Kasumi-1 (cell line): ENCODE measurements at regions not wholly inside any gene's neighbourhood (a gene's known extent, or its start where the extent isn't known, plus 50 kb on each side); places are given as distances from the start of the nearest gene placed in this dataset.
"Not testable (repeated sequence)": the region's sequence is repeated elsewhere in the genome, so short reads cannot be mapped to it uniquely, and the experiment has no call there.

Source experiments
- DNase-seq, 2 experiments: peaks; one replicate each; lab custom pipeline; 2025; lab: John Stamatoyannopoulos, UW

DNA sequence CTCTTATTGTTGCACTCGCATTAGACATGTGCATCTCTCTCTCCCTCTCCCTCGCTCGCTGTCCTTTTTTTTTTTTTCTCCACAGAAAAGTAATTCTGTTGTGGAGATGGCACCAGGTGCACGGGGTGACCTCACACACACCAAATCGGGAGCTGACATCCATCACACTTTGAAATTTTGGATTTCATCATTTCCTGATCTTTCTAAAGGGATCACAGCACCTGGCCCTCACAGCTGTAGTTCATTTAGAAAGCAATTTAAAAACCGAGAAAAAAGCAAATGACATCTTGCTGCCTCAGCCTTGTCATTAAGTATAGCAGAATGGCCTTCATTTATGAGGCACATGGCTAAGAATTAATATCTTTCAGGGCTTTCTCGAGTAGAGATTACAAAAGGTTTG lies 717.2 kb downstream of the RNF144A start:
- DNase-seq, result no peak

DNA sequence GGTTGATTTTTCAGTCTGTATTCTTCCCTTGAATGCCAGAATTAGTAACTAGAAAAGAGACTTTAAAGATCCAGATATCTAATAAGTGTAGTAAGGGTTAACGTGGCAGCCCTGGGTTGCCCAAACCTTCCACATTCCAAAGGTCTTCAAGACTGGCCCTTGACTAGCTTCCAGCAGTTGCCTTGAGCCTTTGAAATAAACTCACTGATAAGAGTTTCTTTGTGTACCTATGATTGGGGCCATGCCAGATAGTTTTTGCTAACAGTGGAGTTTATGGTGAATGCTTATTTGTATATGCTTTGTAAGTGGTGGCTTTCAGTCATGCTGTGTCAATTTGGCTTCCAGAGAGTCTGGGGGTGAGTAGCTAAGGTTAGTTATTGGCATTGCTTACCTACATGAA lies 722.3 kb downstream of the RNF144A start:
- DNase-seq, result no peak

DNA sequence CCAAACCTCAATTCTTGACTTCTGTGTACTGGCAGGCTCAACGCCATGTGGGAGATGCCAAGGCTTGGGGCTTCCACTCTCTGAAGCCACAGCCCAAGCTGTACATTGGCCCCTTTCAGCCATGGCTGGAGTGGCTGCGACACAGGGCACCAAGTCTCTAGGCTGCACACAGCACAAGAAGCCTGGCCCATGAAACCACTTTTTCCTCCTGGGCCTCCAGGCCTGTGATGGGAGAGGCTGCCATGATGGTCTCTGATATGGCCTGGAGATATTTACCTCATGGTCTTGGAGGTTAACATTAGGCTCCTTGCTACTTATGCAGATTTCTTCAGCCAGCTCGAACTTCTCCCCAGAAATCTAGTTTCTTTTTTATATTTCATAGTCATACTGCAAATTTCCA lies 724.1 kb downstream of the RNF144A start:
- DNase-seq, result not testable (repeated sequence)

DNA sequence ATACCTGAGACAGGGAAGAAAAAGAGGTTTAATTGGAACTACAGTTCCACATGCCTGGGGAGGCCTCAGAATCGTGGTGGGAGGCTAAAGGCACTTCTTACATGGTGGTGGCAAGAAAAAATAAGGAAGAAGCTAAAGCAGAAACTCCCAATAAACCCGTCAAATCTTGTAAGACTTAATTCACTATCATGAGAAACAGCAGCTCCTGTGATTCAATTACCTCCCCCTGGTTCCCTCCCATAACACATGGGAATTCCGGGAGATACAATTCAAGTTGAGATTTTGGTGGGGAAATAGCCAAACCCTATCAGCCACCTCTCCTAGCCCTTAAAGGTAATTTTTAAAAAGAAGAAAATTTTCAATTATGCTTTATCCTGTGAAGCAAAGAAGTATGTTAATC lies 728.8 kb downstream of the RNF144A start:
- DNase-seq, result no peak

DNA sequence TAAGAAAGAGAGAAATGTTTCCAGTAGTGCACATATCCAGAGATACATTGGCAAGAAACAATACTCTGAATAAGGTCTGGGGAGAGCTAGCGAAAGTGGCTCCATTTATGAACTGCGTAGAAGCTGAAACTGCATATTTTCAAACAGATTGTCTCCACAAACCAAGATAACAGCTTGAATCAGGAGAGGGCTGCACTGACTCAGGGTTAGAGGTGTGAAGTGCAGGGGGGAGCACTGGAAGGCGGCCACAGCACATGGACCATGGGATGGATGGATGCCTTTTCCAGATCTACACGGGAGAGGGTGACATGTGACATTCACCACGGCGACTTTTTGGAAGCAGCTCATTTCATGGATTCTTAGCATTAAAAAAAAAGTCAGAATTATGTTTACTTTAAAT lies 729.4 kb downstream of the RNF144A start:
- DNase-seq, result no peak

DNA sequence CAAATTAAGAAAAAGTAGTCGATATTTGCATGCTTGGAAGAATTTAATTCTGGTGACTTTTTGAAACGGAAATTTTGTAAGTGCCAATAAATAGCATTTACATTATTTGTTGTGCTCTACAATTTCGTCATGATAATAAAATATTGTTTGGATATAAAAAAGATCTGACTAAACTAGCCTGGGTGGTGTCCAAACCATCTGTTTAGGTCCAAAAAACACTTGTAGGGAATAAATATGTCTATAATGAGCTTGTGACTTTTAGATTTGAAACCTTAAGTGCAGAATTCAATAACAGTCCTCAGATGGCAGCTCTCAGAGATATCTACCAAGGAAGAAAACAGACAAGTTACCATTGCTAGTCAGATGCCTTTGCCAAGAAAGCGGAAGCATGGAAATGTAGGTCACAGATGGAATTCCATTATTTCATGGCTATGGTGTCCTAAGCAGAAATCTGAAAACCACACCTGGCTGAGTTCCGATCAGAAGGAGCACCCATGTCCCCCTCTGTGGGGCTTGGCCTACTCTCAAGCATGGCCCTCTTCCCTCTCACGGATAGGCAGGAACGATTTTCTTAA lies 731.1 kb downstream of the RNF144A start:
- no peak for DNase-seq

DNA sequence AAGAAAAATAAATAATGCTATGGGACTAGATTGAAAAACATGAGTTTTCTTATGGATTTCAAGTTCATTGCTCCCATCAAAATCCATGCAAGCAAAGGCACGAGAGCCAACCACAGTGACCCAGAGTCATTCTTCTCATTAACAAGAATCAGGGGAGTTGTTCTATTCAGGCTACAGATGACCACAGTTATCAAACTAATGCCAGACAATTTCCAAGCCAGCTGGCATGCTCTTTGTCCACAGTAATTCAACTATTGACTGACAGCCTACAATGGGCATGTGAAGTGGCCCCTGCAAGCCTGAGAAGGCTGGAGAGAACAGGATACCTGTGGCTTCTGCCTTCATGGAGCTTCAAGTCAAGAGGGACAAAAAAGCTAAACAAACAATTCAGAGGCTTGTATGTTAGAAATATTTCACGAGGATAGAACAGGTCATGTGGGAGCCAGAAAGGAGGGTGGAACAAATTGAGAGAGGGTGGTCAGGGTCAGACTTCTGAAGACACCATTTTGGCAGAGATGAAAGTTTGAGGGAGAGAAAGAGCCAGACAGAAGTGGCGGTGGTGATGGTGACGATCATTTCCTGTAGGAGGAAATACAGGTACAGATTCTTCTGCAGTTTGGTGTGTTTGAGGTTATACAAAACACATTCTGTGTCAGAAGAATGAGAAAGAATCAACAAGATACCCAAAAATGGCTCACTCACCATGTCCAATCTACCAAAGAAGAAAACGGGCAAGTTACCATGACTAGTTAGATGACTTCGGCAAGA lies 732.4 kb downstream of the RNF144A start:
- no peak for DNase-seq

DNA sequence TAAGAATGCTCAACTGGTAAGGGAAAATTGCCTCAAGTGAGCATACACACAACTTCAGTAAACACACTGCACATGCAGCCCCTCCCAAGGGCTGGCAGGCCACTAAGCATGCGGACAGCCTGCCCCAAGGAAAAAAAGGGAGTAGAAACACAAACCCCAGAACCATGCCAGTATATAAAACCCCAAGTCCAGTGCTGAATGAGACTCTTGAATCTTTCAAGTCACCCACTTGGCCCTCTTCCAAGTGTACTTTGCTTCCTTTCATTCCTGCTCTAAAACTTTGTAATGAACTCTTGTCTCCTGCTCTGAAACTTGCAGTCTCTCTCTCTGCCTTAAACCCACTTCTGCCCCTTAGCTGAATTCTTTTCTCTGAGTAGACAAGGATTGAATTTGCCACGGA lies 736.4 kb downstream of the RNF144A start:
- DNase-seq, result no peak

DNA sequence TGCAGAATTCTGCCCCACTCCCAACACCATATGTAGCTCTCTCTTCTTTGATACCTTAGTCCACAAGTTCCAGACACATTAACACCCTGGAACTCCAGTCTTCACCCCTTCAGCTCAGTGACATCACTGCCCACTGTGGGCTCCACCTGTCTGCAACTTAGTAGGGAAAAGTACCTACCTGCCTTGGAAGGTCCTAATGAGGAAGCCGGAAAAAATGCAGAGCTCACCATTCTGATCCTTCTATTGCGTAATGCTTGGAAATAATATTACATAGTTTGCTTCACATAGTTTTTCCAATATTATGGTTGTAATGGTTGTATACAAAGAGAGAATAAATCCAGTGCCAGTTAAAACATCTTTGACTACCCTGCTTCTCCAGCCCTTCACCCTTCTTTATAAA lies 738.4 kb downstream of the RNF144A start:
- no peak for DNase-seq

DNA sequence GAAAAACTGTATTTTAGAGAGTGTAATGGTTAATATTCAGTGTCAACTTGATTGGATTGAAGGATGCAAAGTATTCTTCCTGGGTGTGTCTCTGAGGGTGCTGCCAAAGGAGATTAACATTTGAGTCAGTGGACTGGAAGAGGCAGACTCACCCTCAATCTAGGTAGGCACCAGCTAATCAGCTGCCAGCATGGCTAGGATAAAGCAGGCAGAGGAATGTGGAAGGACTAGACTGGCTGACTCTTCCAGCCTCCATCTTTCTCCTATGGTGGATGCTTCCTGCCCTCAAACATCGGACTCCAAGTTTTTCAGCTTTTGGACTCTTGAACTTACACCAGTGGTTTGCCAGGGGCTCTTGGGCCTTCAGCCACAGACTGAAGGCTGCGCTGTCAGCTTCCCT lies 740.3 kb downstream of the RNF144A start:
- DNase-seq, result not testable (repeated sequence)

DNA sequence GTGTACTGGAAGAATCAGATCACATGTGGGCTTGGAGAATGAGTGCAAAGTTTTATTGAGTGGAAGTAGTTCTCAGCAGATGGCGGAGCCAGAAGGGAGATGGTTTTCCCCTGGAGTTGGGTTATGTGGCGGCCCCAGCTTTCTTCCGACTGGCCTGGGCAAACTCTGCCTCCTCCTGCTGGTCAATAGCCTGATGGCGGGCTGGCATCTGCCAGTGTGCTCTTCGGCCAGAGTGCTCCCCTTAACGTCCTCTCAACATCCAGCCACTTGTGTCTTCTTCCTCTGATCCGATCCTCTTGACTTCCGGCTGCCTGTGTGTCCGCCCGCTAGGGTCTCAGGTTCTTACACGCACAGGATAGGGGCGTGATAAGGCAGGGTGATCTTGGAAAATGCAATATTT lies 741.3 kb downstream of the RNF144A start:
- DNase-seq, result no peak

DNA sequence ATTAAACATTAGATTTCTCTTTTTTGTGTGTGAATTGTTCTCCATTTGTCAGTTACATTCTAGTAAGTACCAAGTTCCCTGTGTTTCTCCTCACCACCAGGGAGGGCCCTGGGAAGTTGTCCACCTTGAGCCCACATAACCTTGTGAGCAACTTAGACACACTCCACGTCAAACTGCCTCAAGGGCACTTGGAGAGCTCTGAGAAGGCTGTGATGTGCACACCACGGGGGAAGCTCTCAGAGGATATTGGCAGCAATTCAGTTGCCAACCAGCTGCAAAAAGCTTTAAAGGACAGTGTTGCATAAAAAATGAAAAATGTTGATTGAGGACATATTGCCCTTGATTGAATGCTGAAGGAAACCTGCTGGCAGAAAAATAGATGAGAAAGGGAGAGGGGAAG lies 743.6 kb downstream of the RNF144A start:
- no peak for DNase-seq

DNA sequence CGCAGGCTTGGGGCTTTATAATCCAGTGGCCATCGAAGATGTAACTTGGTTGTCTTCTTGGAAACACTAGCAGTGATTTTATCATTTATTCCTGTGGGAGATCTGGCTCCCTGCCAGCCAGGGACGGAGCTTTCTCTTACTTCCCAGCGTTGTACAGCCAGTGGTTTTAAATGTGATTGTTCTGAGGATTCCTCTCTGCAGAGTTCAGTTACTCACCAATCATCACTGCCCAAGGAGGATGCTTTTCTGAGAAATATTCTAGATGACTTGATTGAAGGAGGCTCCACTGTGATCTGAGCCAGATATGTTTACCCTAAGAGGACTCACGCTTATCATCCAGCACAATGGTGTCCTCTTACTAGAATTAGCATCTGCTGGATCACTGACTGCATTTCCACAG lies 744.3 kb downstream of the RNF144A start:
- DNase-seq, result no peak

DNA sequence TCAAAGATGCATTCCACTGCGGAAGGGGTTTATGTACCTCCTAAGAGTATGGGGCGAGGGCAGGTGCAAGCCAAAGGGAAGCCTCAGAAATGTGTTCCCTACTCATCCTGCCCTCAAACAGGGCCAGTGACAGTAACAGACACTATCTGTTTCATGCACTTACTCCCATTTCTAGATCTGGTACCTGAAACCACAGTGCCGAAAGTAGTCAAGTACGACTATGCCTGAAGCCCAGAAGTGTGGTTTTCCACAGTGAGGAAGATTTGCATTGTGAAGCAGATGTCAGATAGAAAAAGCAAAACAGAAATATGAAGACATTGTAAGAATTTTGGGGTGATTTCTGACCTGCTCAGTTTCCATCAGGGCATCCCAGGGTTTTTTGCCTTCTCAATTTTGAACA lies 748.7 kb downstream of the RNF144A start:
- no peak for DNase-seq

DNA sequence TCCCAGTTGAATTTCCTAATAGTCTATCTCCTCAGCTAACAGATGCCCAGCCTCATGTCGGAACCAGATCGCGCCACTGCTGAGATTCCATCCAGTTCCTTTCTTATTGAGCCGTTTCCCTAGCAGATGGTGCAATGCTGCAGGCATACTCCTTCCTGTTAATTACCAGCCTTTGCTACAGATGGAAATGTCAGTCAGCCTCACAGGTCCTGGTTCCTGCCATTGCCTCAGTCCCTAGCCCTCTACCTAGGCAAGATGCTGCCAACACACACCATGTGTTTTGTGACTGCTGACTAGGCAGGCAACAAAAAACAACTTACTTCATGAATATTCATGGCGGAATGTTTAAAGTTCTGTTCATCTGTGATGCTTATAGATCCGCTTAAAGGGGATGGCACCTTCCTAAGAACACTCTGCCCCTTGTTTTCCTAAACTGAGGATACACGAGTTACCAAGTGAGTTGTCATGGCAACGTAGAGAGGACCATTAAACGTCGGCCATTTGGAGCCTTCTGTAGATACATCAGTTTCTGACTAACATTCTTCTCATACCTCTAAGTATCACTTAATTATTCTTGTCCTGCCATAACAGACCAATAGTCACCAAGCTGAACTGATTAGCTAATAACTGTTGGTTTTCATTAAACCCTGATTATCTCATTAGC lies 749.5 kb downstream of the RNF144A start:
- DNase-seq, result no peak

DNA sequence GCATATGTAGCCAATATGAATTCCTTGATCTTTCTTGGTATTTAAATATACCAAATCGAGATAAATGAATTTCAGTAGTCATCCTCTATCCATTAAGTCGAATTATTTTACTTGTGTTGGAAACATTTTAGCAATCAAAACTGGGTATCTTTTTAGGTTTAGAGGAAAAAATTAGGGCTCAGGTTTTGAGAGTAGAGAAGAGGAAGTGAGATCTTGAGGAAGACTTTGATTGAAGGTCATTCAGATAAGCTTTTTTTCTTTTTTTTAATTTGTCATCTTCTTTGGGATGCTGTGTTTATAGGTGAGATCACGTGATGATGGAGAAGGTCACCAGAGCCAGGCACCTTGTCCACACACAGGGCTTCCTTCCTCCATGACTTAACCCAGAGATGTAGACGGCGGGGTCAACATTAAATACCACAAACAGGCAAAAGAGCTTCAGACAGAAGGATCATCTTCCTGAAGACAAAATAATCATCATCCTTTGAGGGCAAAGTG lies 750.1 kb downstream of the RNF144A start:
- DNase-seq, result no peak

DNA sequence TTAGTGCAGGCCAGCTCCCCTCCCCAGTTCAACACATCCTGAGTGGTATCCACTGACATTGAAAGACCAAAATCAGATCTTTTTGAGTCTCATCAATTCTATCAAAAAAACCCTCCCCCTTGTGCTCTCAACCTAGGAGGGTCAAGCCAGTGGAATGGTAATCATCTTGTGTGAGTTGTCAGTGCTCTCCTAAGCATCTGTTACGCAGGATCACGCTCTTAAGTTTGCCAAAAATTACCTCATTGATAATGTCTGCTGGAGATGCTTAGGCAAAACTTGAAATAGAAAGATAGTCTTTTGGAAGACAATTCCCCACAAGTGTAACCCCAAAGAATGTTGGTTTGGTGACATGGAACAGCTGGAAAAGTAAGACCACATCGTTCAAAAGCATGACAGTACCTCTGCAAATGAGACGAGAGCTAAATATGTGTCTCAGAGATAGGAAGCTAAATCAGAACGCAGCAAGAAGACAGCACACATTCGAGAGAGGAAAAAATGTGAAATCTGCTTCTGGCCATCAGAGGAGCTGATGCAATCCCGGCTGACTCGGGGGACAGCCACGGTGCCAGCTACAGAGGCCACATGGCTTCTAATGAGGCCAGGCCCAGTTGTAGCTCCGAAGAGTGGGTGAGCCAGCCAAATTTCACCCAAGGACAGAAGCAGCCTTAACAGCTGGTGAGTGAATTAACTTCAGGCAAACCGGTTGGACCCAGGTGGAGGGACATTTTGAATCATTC lies 753.9 kb downstream of the RNF144A start:
- DNase-seq, result no peak

DNA sequence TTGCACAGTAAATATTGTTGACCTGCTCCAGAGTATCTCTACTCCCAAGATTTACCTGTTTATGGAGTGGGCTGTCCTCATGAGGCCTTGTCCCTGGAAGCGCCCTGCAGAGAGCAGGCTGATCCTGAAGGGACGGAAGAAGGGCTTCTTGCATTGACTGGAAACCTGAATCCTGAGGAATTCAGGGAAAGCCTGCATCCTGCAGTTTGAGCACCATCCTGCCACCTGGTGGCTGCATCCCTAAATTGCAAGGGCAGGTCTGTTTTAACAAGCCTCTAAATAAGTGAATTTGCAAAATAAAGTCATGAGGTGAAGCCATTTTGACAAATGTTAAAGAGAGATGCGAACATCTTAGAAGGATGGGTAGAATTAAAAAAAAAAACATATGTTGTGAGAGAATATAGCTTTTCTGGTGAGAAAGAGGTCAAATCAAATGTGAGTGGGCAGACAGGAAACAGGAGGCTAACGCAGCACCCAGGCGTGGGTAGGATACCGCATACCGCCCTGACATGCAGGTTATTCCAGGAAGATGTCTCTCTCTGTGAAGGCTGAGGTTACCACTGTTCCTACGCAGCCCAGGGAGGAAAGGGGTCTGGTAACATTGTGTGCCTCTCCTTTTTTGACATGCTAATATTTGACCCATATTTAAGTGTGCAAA lies 754.9 kb downstream of the RNF144A start:
- peak; percentile 26 to 48 for DNase-seq

DNA sequence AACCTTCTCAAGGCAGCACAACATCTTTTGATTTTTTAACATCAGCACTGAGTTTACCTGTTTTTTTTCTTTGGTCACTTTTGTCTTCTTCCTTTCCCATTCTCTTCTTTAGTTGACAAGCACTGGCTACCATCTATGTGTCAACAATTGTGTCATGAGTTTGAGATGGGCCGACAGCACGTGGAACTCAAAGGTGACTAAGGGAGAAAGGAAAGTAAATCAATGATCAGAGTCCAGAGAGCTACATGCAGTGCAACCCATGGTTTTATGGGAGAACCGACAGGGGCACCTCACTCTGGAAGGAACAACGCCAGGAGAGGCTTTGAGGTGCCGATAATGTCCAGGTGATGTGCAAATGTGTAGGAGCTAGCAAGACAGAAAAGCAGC lies 755.5 kb downstream of the RNF144A start:
- no peak for DNase-seq

DNA sequence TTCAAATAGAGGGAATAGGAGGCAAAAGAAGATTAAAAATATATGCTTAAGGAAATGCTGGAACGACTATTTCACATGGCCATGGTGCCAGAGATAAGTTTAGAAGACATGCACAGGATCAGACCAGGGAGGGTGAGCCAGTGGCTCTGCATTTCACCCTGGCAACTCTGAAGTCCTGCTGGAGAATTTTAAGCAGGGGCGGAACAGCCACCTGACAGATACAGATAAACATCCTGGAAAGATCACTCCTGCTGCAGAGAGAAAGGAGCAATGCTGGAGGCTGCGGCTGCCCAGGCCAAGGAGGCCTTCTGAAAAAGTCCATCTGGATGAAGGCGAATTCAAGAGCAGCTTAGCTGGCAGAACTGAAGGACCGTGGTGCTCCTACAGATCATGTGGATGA lies 755.9 kb downstream of the RNF144A start:
- DNase-seq, result no peak

DNA sequence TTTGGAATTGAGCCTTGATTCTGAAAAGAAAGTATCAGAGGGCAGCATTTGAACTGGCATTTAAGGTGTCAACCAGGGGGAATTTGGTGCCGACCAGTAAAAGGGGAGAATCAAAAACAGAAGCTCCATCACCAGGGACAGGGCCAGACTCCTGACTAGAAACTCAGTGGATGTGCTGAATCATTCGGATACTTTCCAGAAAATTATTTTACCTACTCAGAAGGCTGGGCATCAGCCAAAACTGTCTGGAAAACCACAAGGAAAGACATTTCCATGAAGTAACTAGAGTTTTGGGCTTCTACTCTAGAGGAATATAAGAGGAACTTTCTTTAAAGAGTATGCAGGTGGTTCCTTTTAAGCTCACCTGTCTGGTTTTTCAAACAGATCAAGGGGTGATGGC lies 756.6 kb downstream of the RNF144A start:
- DNase-seq, result no peak

DNA sequence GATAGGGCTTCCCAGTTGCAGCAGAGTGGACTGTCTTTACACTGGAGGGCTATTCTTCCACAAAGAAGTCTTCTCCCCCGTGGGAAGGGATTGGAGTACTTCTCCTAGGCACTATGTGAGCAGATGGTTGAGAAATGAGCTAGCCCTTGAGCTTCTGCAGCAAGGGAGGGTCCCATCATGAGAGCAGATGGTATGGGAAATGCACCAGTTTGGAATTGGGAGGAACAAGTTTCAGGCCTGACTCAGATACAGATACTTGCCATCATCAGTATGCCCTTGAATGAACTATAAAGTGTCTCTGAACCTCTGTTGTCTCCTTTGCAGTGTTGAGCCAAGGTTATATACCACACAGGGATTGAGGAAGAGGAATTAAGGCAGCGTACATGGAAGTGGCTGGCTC lies 757.4 kb downstream of the RNF144A start:
- DNase-seq, result no peak
